ENCODE measurements at regions not wholly inside any gene's neighbourhood (a gene's known extent, or its start where the extent isn't known, plus 50 kb on each side); places are given as distances from the start of the nearest gene placed in this dataset.

DNA sequence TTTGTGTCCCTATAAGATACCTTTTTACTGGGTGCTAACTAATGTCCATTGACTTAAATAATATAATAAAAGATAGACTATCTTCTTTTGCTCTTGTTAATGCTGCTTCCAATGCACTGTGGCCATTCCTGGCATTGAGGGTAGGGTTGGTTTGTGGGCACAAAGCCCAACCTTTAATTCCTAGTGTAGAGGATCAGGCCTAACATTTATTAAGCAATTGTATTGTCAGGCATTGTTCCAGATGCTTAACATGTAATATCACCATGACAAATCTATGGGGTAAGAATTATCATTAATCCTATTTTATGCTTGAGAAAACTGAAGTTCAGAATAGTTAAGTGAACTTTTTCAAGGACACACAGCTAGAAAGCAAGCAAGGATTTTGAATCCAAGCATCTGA lies 60.4 kb upstream of the GPBP1 start:
- no peak overlapping the region for H3K4me3 Mint-ChIP-seq (ENCODE audit: unreplicated experiment)
- no peaks in the 10 kb centered on the region for H3K36me3 Mint-ChIP-seq (ENCODE audit: unreplicated experiment)
- H3K4me1 Mint-ChIP-seq (ENCODE audit: low read depth, unreplicated experiment) = no peaks in the 10 kb centered on the region

DNA sequence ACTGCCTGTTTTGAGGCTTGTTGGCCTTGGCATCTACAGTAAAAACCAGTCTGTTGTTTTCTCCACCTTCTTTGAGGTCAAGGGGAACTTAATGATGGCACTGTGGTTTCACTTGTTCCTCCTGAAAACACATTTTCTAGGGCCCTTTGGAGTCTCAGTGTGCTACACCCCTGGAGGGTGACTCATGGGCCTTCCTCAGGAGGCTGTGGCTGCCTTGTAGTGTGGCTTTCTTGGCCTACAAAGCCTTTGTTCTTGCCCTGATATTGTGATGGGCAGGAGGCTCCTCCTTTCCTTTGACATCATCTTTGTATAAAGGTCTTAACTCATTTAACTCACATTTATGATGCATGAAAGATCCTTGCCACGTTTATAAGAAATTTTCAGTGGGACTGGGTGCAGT lies 56.3 kb upstream of the GPBP1 start:
- Mint-ChIP-seq H3K27me3 (ENCODE audit: unreplicated experiment) (no peaks in the 10 kb centered on the region), H3K4me3 (ENCODE audit: unreplicated experiment) (no peak overlapping the region), H3K9me3 (ENCODE audit: unreplicated experiment) (peaks cover 1% of the 10 kb centered on the region), H3K36me3 (ENCODE audit: unreplicated experiment) (peaks cover 3% of the 10 kb centered on the region), H3K27ac (ENCODE audit: unreplicated experiment) (no peak overlapping the region), H3K4me1 (ENCODE audit: low read depth, unreplicated experiment) (no peaks in the 10 kb centered on the region)
- DNase-seq = no peak
- TF ChIP-seq, protein P1, sequence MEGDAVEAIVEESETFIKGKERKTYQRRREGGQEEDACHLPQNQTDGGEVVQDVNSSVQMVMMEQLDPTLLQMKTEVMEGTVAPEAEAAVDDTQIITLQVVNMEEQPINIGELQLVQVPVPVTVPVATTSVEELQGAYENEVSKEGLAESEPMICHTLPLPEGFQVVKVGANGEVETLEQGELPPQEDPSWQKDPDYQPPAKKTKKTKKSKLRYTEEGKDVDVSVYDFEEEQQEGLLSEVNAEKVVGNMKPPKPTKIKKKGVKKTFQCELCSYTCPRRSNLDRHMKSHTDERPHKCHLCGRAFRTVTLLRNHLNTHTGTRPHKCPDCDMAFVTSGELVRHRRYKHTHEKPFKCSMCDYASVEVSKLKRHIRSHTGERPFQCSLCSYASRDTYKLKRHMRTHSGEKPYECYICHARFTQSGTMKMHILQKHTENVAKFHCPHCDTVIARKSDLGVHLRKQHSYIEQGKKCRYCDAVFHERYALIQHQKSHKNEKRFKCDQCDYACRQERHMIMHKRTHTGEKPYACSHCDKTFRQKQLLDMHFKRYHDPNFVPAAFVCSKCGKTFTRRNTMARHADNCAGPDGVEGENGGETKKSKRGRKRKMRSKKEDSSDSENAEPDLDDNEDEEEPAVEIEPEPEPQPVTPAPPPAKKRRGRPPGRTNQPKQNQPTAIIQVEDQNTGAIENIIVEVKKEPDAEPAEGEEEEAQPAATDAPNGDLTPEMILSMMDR (IDR thresholded peaks at IDR 0.05; ENCODE audit: partially characterized antibody, unreplicated experiment) = no peak

More for the DNA sequence above, 60.4 kb upstream of the GPBP1 start:
- Mint-ChIP-seq H3K27ac (ENCODE audit: unreplicated experiment) (no peak overlapping the region), H3K9me3 (ENCODE audit: unreplicated experiment) (no peaks in the 10 kb centered on the region), H3K27me3 (ENCODE audit: unreplicated experiment) (peaks cover 1% of the 10 kb centered on the region)
- DNase-seq = no peak
- TF ChIP-seq, protein P1 (IDR thresholded peaks at IDR 0.05; ENCODE audit: partially characterized antibody, unreplicated experiment) = no peak

DNA sequence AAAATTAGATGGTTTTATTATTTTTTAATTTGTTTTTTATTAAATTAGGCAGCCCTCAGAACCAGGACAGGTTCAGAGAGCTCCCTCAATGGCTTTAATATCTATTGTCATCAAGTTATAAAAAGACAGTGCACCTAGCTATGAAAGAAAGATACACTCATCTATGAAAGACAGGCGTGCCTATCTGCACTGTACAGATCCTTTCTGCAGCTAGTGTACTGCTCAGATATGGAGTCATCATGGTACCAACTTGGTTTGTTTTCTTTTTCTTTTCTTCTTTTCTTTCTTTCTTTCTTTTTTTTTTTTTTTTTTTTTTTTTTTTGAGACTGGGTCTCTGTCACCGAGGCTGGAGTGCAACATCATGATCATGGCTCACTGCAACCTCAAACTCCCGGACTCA lies 54.8 kb upstream of the GPBP1 start:
- Mint-ChIP-seq H3K9me3 (ENCODE audit: unreplicated experiment) (peaks cover 2% of the 10 kb centered on the region), H3K27ac (ENCODE audit: unreplicated experiment) (no peak overlapping the region), H3K4me1 (ENCODE audit: low read depth, unreplicated experiment) (no peaks in the 10 kb centered on the region), H3K4me3 (ENCODE audit: unreplicated experiment) (no peak overlapping the region), H3K27me3 (ENCODE audit: unreplicated experiment) (no peaks in the 10 kb centered on the region), H3K36me3 (ENCODE audit: unreplicated experiment) (peaks cover 5% of the 10 kb centered on the region)
- DNase-seq = no peak
- TF ChIP-seq, protein P1 (IDR thresholded peaks at IDR 0.05; ENCODE audit: partially characterized antibody, unreplicated experiment) = no peak

DNA sequence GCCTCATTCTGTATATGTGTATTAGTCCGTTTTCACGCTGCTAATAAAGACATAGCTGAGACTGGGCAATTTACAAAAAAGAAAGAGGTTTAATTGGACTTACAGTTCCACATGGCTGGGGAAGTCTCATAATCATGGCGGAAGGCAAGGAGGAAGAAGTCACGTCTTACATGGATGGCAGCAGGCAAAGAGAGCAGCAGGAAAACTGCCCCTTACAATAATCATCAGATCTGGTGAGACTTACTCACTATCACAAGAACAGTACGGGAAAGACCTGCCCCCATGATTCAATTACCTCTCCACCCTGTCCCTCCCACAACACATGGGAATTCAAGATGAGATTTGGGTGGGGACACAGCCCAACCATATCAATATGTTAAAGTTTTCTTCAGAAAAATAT lies 49.8 kb upstream of the GPBP1 start:
- no peak overlapping the region for H3K4me3 Mint-ChIP-seq (ENCODE audit: unreplicated experiment)
- H3K27me3 Mint-ChIP-seq (ENCODE audit: unreplicated experiment) = no peaks in the 10 kb centered on the region
- no peak for DNase-seq
- peaks cover 5% of the 10 kb centered on the region for H3K36me3 Mint-ChIP-seq (ENCODE audit: unreplicated experiment)
- peaks cover 2% of the 10 kb centered on the region for H3K9me3 Mint-ChIP-seq (ENCODE audit: unreplicated experiment)
- TF ChIP-seq, protein P1 (IDR thresholded peaks at IDR 0.05; ENCODE audit: partially characterized antibody, unreplicated experiment) = no peak
- no peak overlapping the region for H3K27ac Mint-ChIP-seq (ENCODE audit: unreplicated experiment)
- H3K4me1 Mint-ChIP-seq (ENCODE audit: low read depth, unreplicated experiment) = no peaks in the 10 kb centered on the region

Measured in glutamatergic neuron (in vitro differentiated cells).